NCI-H1048 (cell line): ENCODE measurements at regions not wholly inside any gene's neighbourhood (a gene's known extent, or its start where the extent isn't known, plus 50 kb on each side); places are given as distances from the start of the nearest gene placed in this dataset.
"Not testable (repeated sequence)": the region's sequence is repeated elsewhere in the genome, so short reads cannot be mapped to it uniquely, and the experiment has no call there.

Experiments
- DNase-seq: peaks from one replicate; lab custom pipeline; 2025; lab: John Stamatoyannopoulos, UW

GRCh38 chr2:236375973-236376476 lies 111.8 kb upstream of the ASB18 start:
- DNase-seq: no peak

GRCh38 chr2:236376566-236377244 lies 112.5 kb upstream of the ASB18 start:
- no peak for DNase-seq

GRCh38 chr2:236380051-236380612 lies 115.9 kb upstream of the ASB18 start:
- DNase-seq: no peak

GRCh38 chr2:236381253-236381652 lies 117.0 kb upstream of the ASB18 start:
- DNase-seq: not testable (repeated sequence)

GRCh38 chr2:236389284-236390216 lies 125.3 kb upstream of the ASB18 start:
- DNase-seq: not testable (repeated sequence)

GRCh38 chr2:236393101-236393500 lies 128.9 kb upstream of the ASB18 start:
- DNase-seq: no peak

GRCh38 chr2:236393581-236393980 lies 129.4 kb upstream of the ASB18 start:
- no peak for DNase-seq

- no peak for DNase-seq
Observed at GRCh38 chr2:236394571-236394970, 130.4 kb upstream of the ASB18 start.

- DNase-seq: no peak
Observed at GRCh38 chr2:236395067-236395466, 130.9 kb upstream of the ASB18 start.

- DNase-seq: no peak
Observed at GRCh38 chr2:236396818-236397350, 132.7 kb upstream of the ASB18 start.

- DNase-seq: no peak
Observed at GRCh38 chr2:236397681-236398080, 133.5 kb upstream of the ASB18 start.

GRCh38 chr2:236399409-236399808 lies 135.2 kb upstream of the ASB18 start:
- DNase-seq: no peak

GRCh38 chr2:236400046-236400574 lies 135.9 kb upstream of the ASB18 start:
- no peak for DNase-seq

- DNase-seq: no peak
Observed at GRCh38 chr2:236400594-236401360, 136.6 kb upstream of the ASB18 start.

- DNase-seq: no peak
Observed at GRCh38 chr2:236402033-236402790, 138.0 kb upstream of the ASB18 start.

GRCh38 chr2:236403125-236403524 lies 138.9 kb upstream of the ASB18 start:
- no peak for DNase-seq

- no peak for DNase-seq
Observed at GRCh38 chr2:236403811-236404210, 139.6 kb upstream of the ASB18 start.

- no peak for DNase-seq
Observed at GRCh38 chr2:236404346-236404745, 140.1 kb upstream of the ASB18 start.

GRCh38 chr2:236405357-236405756 lies 141.2 kb upstream of the ASB18 start:
- no peak for DNase-seq

GRCh38 chr2:236408090-236408489 lies 143.9 kb upstream of the ASB18 start:
- DNase-seq: no peak

- DNase-seq: no peak
Observed at GRCh38 chr2:236408786-236409185, 144.6 kb upstream of the ASB18 start.
